H4 (cell line): ENCODE measurements at regions not wholly inside any gene's neighbourhood (a gene's known extent, or its start where the extent isn't known, plus 50 kb on each side); places are given as distances from the start of the nearest gene placed in this dataset.
"Not testable (repeated sequence)": the region's sequence is repeated elsewhere in the genome, so short reads cannot be mapped to it uniquely, and the experiment has no call there.

Experiments
- DNase-seq: peaks from one replicate; pipeline ENCODE4 v3.0.0-alpha.2; 2015; ENCODE audit warnings: low spot score

GRCh38 chr6:21710216-21710615 lies 116.7 kb downstream of the SOX4 start:
- DNase-seq: no peak

GRCh38 chr6:21710908-21711627 lies 117.5 kb downstream of the SOX4 start:
- DNase-seq: no peak

DNA sequence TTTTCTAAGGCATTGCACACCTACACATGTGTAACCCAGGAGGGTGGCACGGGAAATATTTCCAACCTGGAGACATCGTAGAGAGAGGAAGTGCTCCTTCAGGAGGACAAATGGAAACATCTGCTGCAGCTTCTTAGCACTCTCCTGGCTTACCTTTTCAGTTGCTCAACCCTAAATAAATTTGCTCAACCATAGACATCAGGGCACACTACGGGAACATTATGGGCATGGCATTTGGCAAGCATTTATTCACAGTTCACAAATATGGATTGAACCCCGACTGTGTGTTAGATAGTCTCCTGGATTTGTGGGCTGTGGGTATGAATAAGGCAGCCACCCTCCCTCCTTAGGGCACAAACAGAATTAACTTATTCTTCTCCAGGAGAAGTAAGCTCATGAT lies 118.7 kb downstream of the SOX4 start:
- no peak for DNase-seq

GRCh38 chr6:21713481-21713880 lies 119.9 kb downstream of the SOX4 start:
- no peak for DNase-seq

GRCh38 chr6:21715180-21715579 lies 121.6 kb downstream of the SOX4 start:
- no peak for DNase-seq

GRCh38 chr6:21722510-21722909 lies 129.0 kb downstream of the SOX4 start:
- DNase-seq: no peak

- DNase-seq: no peak
Measured at GRCh38 chr6:21726676-21727075, 133.1 kb downstream of the SOX4 start.

DNA sequence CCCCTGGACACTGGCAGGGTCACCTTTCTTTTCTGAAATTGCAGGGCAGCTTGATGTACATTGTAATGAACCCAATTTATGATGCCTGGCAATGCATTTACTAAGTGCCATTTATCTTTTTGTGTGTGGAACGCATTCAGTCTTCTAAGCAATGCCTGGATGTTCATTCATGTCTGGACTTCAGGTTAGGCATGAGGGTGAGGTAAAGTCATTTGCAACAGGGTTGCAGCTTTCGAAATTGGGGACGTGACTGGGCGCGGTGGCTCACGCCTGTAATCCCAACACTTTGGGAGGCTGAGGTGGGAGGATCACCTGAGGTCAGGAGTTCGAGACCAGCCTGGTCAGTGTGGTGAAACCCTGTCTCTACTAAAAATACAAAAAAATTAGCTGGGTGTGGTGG lies 134.6 kb downstream of the SOX4 start:
- DNase-seq: no peak

DNA sequence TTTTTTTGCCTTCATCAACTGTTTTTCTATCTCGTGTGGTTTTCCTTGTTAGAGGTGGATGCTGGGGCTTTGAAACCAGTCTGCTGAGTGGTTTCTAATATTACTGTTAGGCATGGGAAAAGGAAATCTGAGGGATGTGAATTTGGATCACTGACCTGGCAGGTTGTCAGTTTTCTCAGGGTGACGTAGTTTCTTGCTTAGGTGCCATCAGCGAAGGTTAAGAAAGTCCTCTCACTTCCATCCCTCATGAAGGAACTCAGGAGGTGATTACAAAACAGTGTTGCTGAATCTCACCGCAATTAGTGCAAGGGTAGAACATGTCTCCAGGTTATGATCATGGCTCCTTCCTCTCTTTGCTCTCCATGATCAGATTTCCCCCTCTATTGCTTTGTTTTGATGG lies 135.9 kb downstream of the SOX4 start:
- DNase-seq: no peak

GRCh38 chr6:21730533-21730932 lies 137.0 kb downstream of the SOX4 start:
- DNase-seq: no peak

DNA sequence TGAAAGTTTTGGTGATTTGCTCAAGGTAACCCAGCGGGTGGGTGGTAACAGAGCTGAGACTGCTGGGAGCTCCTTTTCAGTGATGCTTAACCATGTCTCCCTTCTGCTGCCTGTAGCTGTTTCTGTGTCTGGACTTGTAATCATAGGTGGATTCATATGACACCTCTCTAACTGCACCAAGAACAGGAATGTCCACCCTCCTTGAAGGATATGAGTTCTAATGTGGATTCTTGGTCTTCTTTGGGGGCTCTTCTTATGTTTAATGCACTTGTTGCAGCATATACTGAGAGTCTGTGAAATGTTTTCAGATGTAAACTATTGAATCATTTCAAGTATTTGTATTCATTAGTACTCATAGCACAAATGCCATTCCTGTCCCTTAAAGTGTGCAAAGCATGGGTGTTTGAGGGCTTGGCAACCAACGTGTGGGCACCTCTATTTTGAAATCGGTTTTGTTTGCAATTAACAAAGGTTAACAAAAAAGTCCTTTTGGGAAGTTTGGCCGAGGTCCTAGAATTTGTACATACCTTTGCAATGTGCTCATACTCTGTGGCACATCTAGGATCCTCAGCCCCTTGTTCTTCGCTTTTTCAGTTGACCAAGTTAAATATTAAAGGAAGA lies 138.0 kb downstream of the SOX4 start:
- DNase-seq: peak; percentile 69

DNA sequence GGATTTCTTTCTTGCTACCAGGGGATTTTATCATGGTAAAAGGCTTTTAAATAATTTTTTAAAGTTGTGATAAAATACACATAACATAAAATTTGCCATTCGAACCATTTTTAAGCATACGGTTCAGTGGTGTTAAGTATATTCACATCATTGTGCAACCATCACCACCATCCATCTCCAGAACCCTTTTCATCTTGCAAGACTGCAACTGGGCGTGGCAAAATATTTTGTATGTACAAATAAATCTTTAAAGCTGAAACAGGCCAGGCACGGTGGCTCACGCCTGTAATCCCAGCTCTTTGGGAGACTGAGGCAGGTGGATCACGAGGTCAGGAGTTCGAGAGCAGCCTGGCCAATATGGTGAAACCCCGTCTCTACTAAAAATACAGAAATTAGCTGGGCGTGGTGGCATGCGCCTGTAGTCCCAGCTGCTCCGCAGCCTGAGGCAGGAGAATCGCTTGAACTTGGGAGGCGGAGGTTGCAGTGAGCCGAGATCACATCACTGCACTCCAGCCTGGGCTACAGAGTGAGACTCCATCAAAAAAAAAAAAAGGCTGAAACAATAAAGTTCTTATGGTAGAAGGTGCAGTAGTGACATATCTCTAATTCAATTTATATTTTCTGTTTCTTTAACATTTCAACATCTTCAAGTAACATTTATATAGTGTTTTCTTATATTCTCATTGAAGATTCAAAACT lies 138.6 kb downstream of the SOX4 start:
- not testable (repeated sequence) for DNase-seq

GRCh38 chr6:21732731-21733130 lies 139.2 kb downstream of the SOX4 start:
- DNase-seq: no peak

DNA sequence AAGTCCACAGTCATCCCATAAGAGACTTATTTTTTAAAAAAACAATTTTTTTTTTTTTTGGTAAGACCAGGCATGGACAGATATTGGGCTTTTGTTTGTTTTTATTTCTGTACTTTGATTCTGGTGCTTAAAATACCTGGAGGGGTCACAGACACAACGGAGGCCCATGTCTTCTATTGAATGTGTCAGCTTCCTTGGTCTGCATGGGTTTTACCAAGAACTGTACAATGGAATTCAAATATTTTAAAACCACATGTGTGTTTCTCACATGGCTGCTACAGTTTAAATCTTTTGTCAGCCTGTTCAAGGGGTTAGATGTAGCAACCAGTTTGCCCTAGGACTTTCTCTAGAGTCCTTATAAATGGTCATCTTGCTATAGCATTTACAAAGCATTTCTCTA lies 139.8 kb downstream of the SOX4 start:
- no peak for DNase-seq

GRCh38 chr6:21734204-21734603 lies 140.7 kb downstream of the SOX4 start:
- DNase-seq: no peak

DNA sequence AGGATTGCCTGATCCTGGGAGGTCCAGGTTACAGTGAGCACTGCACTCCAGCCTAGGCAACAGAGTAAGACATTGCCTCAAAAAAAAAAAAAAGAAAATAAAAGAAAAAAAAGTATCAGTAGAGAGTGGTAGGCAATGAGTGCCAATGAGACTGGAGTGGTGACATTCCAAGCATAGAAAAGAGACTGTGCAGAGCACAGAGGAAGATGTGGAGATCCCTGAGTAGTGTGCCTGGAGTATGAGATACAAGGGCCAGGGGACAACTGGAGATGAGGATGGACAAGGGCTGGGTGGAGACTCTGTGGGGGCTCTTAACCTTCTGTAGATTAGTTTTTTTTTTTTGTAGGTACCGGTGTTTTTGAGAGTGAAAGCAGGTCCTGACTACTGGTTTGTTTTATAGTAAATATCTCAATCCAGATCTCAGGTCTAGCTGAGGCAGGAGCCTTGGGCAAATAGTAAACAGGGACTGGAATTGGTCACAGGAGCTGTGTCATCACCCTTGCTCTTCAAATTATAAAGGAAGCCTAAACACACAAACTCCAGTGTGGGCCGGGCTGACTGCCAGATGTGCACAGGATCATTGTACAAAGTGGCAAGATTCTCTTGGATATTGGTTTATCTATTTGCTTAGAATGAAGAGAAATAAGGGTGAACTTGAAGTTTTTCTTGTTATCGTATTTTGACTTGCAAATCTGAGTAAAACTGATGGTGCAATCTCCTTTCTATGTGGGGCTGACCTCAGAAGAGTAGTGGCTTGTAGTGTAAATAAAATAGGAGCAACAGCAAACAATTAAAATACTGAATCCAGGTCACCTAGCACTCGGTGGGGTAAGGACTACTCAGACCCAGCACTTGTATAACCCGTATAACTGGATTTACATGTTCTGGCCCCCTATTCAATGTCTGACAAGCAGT lies 144.9 kb downstream of the SOX4 start:
- peak; percentile 45 for DNase-seq

DNA sequence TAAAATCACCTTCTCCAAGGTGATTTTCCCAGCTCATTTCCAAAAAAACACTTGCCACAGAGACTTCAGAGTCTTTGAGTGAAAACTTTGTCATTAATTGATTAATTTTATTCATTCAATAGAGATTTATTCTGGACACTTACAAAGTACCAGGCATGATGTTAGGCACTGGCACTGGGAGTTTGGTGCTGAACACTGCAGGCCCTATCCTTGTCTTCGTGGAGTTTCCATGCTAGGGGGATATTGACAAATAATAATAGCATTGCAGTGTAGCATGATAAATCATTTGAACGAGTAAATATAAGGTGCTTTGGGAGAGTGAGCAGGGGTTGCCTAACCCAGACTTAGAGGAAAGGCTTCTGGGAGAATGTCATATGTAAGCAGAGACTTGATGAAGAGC lies 145.7 kb downstream of the SOX4 start:
- DNase-seq: no peak

- DNase-seq: no peak
Measured at GRCh38 chr6:21739838-21740237, 146.3 kb downstream of the SOX4 start.

- no peak for DNase-seq
Measured at GRCh38 chr6:21740376-21741124, 147.0 kb downstream of the SOX4 start.

GRCh38 chr6:21741221-21742109 lies 147.9 kb downstream of the SOX4 start:
- no peak for DNase-seq
